ENCODE measurements at regions not wholly inside any gene's neighbourhood (a gene's known extent, or its start where the extent isn't known, plus 50 kb on each side); places are given as distances from the start of the nearest gene placed in this dataset. TPM values are rescaled to one million over a fixed set of nuclear protein-coding genes. Genes with fewer than 3 reads are reported as not detected.

DNA sequence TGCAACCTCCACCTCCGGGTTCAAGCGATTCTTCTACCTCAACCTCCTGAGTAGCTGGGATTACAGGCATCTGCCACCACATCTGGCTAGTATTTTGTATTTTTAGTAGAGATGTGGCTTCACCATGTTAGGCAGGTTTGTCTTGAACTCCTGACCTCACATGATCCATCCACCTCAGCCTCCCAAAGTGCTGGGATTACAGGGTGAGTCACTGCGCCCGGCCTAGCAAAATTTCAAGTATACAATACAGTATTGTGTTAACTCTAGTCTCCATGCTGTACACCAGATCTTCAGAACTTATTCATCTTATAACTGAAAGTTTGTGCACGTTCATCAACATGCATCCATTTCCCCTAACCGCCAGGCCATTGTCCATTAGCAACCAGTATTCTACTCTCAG is 115.1 kb upstream of the MDGA2 start:
- H3K9me3 Mint-ChIP-seq, result peaks cover 5% of the 10 kb centered on the region
- H3K4me1 Mint-ChIP-seq, result no peaks in the 10 kb centered on the region
- POLR2A ChIA-PET, result no interaction called here

DNA sequence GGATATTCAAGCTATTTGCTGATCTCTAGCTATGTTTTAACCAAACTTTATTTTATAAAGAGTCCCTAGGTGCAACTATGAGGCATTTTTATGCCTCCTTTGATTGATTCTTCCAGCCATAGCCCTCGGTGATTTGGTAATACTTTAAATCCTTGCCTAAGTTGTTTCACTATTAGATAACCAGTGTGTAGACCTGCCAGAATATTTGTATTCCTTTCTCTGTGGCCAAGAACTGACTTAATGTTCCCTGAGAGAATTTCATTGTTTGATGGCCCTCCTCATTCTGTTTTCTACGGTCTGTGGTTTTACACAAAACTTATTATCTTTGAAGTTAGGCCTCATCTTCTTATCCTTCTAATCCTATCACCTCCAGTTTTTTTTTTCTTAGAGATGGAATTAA is 109.7 kb upstream of the MDGA2 start:
- Mint-ChIP-seq H3K36me3 (no peaks in the 10 kb centered on the region), H3K4me3 (no peak overlapping the region), H3K4me1 (no peaks in the 10 kb centered on the region), H3K27me3 (no peaks in the 10 kb centered on the region), H3K9me3 (peaks cover 6% of the 10 kb centered on the region), H3K27ac (no peak overlapping the region)
- DNase-seq, result no peak
- ATAC-seq (ENCODE audit: low read depth), result no peak
- POLR2A ChIA-PET, result no interaction called here

More for the DNA sequence above, 115.1 kb upstream of the MDGA2 start:
- Mint-ChIP-seq H3K27me3 (no peaks in the 10 kb centered on the region), H3K4me3 (no peak overlapping the region), H3K27ac (no peak overlapping the region), H3K36me3 (no peaks in the 10 kb centered on the region)
- DNase-seq, result no peak
- ATAC-seq (ENCODE audit: low read depth), result no peak

DNA sequence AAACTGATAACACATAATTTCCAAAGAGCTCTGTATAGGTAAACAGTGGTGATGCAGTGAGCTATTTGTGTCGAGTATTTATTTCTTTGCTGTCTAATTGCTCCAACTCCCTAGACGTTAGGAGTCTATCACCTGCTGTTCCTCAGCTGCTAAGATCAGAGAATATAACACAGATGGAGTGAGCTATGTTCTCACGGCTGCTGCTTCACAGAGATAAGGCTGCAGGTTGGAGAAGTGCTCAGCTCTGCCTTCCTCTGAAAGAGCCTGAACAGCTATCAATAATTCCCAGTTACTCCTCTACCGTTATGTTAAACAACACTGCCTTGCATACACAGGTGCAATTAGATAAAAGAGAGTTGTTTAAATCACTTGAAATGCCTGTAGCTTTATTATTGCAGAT is 103.2 kb upstream of the MDGA2 start:
- Mint-ChIP-seq H3K4me3 (no peak overlapping the region), H3K4me1 (no peaks in the 10 kb centered on the region), H3K27ac (no peak overlapping the region), H3K9me3 (peaks cover 7% of the 10 kb centered on the region), H3K36me3 (no peaks in the 10 kb centered on the region), H3K27me3 (no peaks in the 10 kb centered on the region)
- POLR2A ChIA-PET, result no interaction called here
- ATAC-seq (ENCODE audit: low read depth) (no peak), DNase-seq (no peak)

DNA sequence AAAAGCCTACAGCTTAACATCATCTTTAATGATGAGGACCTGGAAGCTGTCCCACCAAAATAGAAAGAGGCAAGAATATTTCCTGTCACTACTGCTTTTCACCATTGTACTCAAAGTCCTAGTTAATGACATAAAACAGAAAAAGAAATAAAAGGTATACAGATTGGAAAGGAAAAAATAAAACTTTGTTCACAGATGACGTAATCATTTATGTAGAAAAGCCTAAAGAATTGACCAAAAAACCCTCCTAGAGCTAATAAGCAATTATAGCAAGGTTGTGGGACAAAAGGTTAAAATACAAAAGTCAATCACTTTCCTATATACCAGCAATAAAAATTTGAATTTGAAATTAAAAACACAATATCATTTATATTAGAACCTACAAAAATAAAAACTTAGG is 97.2 kb upstream of the MDGA2 start:
- no peak overlapping the region for H3K4me3 Mint-ChIP-seq
- ATAC-seq (ENCODE audit: low read depth) (no peak), DNase-seq (no peak)
- peaks cover 2% of the 10 kb centered on the region for H3K9me3 Mint-ChIP-seq
- no peak overlapping the region for H3K27ac Mint-ChIP-seq
- no peaks in the 10 kb centered on the region for H3K36me3 Mint-ChIP-seq
- H3K4me1 Mint-ChIP-seq, result no peaks in the 10 kb centered on the region
- H3K27me3 Mint-ChIP-seq, result no peaks in the 10 kb centered on the region
- POLR2A ChIA-PET, result no interaction called here

GRCh38 chr14:47763188-47763854 is 87.9 kb upstream of the MDGA2 start:
- Mint-ChIP-seq H3K4me1 (no peaks in the 10 kb centered on the region), H3K27me3 (no peaks in the 10 kb centered on the region), H3K9me3 (peaks cover 3% of the 10 kb centered on the region), H3K27ac (no peak overlapping the region), H3K36me3 (no peaks in the 10 kb centered on the region), H3K4me3 (no peak overlapping the region)
- no peak for ATAC-seq (ENCODE audit: low read depth)
- POLR2A ChIA-PET, result no interaction called here
- no peak for DNase-seq

DNA sequence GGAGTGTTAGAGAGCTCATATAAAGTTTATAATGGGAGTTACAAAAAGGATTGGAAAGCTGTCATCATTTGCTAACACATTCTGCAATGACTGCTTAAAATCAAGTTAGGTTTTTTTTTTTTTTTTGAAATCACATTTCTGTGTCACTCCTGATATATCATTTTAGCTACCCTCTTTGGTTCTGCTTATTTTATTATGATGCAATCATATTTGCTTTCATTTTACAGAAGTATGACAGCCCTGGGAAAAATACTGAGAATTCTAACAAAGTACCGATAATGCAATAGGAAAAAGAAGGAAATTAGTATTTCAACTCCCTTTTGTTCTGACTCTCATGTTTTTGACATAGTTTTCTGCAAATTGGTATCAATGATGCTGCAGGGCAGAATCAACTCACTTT is 71.6 kb upstream of the MDGA2 start:
- Mint-ChIP-seq H3K9me3 (peaks cover 2% of the 10 kb centered on the region), H3K4me1 (no peaks in the 10 kb centered on the region), H3K36me3 (no peaks in the 10 kb centered on the region), H3K27me3 (no peaks in the 10 kb centered on the region), H3K4me3 (no peak overlapping the region), H3K27ac (no peak overlapping the region)
- DNase-seq (no peak), ATAC-seq (ENCODE audit: low read depth) (no peak)
- POLR2A ChIA-PET, result no interaction called here

GRCh38 chr14:47744155-47744554 is 68.8 kb upstream of the MDGA2 start:
- H3K4me1 Mint-ChIP-seq, result no peaks in the 10 kb centered on the region
- no peak overlapping the region for H3K27ac Mint-ChIP-seq
- H3K27me3 Mint-ChIP-seq, result no peaks in the 10 kb centered on the region
- DNase-seq, result no peak
- no peaks in the 10 kb centered on the region for H3K36me3 Mint-ChIP-seq
- H3K4me3 Mint-ChIP-seq, result no peak overlapping the region
- POLR2A ChIA-PET, result no interaction called here
- ATAC-seq (ENCODE audit: low read depth), result no peak
- H3K9me3 Mint-ChIP-seq, result peaks cover 2% of the 10 kb centered on the region

DNA sequence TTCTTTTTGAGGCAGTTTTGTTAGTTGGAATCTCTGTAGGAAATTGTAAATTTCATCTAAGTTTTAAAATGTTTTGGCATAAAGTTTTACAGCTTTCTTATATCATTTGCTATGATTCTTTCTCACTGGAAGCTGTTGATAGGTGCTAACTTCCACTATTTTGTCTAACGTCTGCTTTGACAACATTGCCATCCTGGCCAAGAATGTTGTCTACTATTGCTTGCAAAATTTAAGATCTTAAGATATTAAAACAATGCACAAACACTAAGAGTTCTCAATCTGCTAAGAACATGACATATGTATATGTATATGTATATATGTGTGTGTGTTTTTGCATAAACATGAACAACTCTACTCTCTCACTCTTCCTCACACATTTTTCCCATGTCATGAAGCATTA is 64.1 kb upstream of the MDGA2 start:
- Mint-ChIP-seq H3K4me1 (no peaks in the 10 kb centered on the region), H3K27ac (no peak overlapping the region), H3K9me3 (no peaks in the 10 kb centered on the region), H3K4me3 (no peak overlapping the region), H3K36me3 (no peaks in the 10 kb centered on the region), H3K27me3 (no peaks in the 10 kb centered on the region)
- POLR2A ChIA-PET, result no interaction called here
- ATAC-seq (ENCODE audit: low read depth), result no peak
- no peak for DNase-seq

DNA sequence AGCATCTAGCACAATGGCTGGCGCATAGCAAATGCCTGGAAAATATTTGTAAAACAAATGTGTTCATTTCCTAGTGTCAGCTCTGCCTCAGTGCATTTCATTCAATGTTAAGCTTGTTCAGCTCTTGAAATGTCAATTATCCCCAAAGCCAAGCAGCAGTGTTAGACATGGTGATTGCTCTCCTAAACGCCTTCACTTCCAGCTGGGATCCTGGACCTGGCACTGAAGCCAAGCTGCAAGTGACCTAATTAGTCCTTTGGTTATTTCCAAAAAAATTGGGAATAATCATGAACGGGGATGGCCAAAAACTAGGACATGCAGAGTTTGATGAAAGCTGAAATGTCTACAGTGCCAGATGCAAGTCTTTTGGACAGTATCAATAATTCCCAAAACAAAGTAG is 54.9 kb upstream of the MDGA2 start:
- H3K27ac Mint-ChIP-seq, result no peak overlapping the region
- no peak for DNase-seq
- no peaks in the 10 kb centered on the region for H3K9me3 Mint-ChIP-seq
- H3K4me3 Mint-ChIP-seq, result no peak overlapping the region
- H3K36me3 Mint-ChIP-seq, result no peaks in the 10 kb centered on the region
- H3K27me3 Mint-ChIP-seq, result no peaks in the 10 kb centered on the region
- POLR2A ChIA-PET, result no interaction called here
- H3K4me1 Mint-ChIP-seq, result no peaks in the 10 kb centered on the region
- ATAC-seq (ENCODE audit: low read depth), result no peak

Small RNA genes in the stretch of these regions (microRNA-seq; reads per million reads assigned to microRNA genes)
- not detected for gene MIR548Y

All from activated naive CD8-positive, alpha-beta T cell treated with anti-CD3 and anti-CD28 coated beads, Interleukin-2, amount 10 ng/mL, durations not matched to agents 7 days and 5 days (primary cell).